Neural cell (in vitro differentiated cells): ENCODE measurements at regions not wholly inside any gene's neighbourhood (a gene's known extent, or its start where the extent isn't known, plus 50 kb on each side); places are given as distances from the start of the nearest gene placed in this dataset.

Experiments
- H2AFZ ChIP-seq: fragments of 200-600, 300-800 bp; sonication (generic), shearing (Covaris generic); 2 replicates; pipeline ENCODE4 v1.6.0; 2014; ENCODE audit warnings: low read depth, mild to moderate bottlenecking, antibody characterized with exemption, low read length, moderate library complexity
- H3F3A ChIP-seq: fragments of 200-600 bp; shearing (Covaris generic); 2 replicates; pipeline ENCODE4 v1.6.1; 2016; ENCODE audit warnings: mild to moderate bottlenecking, moderate library complexity, mixed read lengths, antibody characterized with exemption, low read length; ENCODE audit not compliant: insufficient read depth, poor library complexity, severe bottlenecking
- H3K27ac ChIP-seq: fragments of 200-600, 300-800 bp; sonication (generic), shearing (Covaris generic); 2 replicates; pipeline ENCODE4 v1.5.1; 2014; ENCODE audit warnings: mild to moderate bottlenecking, low read length, moderate library complexity
- H3K27me3 ChIP-seq: fragments of 300-800, 200-600 bp; sonication (generic), shearing (Covaris generic); 2 replicates; pipeline ENCODE4 v1.6.0; 2014; ENCODE audit warnings: mild to moderate bottlenecking, low read depth, low read length, moderate library complexity; ENCODE audit not compliant: insufficient read depth
- H3K36me3 ChIP-seq: fragments of 300-800, 200-600 bp; sonication (generic), shearing (Covaris generic); 2 replicates; pipeline ENCODE4 v1.5.1; 2014; ENCODE audit warnings: mild to moderate bottlenecking, antibody characterized with exemption, low read length, moderate library complexity; ENCODE audit not compliant: insufficient read depth
- H3K4me2 ChIP-seq: fragments of 300-800, 200-600 bp; sonication (generic), shearing (Covaris generic); 2 replicates; pipeline ENCODE4 v1.6.0; 2014; ENCODE audit warnings: mild to moderate bottlenecking, low read length
- H3K4me3 ChIP-seq: fragments of 300-800, 200-600 bp; sonication (generic), shearing (Covaris generic); 2 replicates; pipeline ENCODE4 v1.5.1; 2014; ENCODE audit warnings: mild to moderate bottlenecking, low read length, moderate library complexity
- H3K79me2 ChIP-seq: fragments of 200-600 bp; shearing (Covaris generic); replicated peaks from 2 replicates; pipeline ENCODE4 v1.6.0; 2014; ENCODE audit warnings: mild to moderate bottlenecking, low read length, moderate library complexity; ENCODE audit not compliant: insufficient read depth
- H3K9ac ChIP-seq: fragments of 300-800, 200-600 bp; sonication (generic), shearing (Covaris generic); 2 replicates; pipeline ENCODE4 v1.6.1; 2016; ENCODE audit warnings: mild to moderate bottlenecking, low read length, mixed read lengths
- H3K9me2 ChIP-seq: fragments of 200-600 bp; shearing (Covaris generic); 2 replicates; pipeline ENCODE4 v1.6.1; 2016; ENCODE audit warnings: mild to moderate bottlenecking, low read length, mixed read lengths; ENCODE audit not compliant: insufficient read depth
- H3K9me3 ChIP-seq: fragments of 200-600, 300-800 bp; sonication (generic), shearing (Covaris generic); 2 replicates; pipeline ENCODE4 v1.6.1; 2016; ENCODE audit warnings: mild to moderate bottlenecking, mixed run types, low read length, moderate library complexity, mixed read lengths
- H4K20me1 ChIP-seq: fragments of 200-600 bp; shearing (Covaris generic); 2 replicates; pipeline ENCODE4 v1.6.1; 2016; ENCODE audit warnings: mild to moderate bottlenecking, mixed run types; ENCODE audit not compliant: insufficient read depth
- CTCF ChIP-seq: fragments of 450-650 bp; IDR thresholded peaks from 2 replicates; pipeline ENCODE4 v1.5.1; 2014; ENCODE audit warnings: antibody characterized with exemption, mild to moderate bottlenecking, moderate library complexity; ENCODE audit not compliant: poor library complexity, severe bottlenecking
- EP300 ChIP-seq: fragments of 450-650 bp; conservative IDR thresholded peaks from 2 replicates; pipeline ENCODE4 v1.6.1; 2014; ENCODE audit warnings: antibody characterized with exemption, mild to moderate bottlenecking, moderate library complexity; ENCODE audit not compliant: poor library complexity, severe bottlenecking
- EZH2 ChIP-seq: fragments of 200-600, 300-800 bp; shearing (Covaris generic), sonication (generic); IDR thresholded peaks from 2 replicates; pipeline ENCODE4 v1.6.1; 2014; ENCODE audit warnings: antibody characterized with exemption, low read length, borderline replicate concordance, mild to moderate bottlenecking; ENCODE audit not compliant: insufficient read depth, poor library complexity, severe bottlenecking
- MXI1 ChIP-seq: fragments of 450-650 bp; conservative IDR thresholded peaks from 2 replicates; pipeline ENCODE4 v1.6.1; 2014; ENCODE audit warnings: antibody characterized with exemption, mild to moderate bottlenecking; ENCODE audit not compliant: poor library complexity, severe bottlenecking
- POLR2AphosphoS5 ChIP-seq: IDR thresholded peaks from 2 replicates; pipeline ENCODE4 v1.6.1; 2012
- RAD21 ChIP-seq: fragments of 450-650 bp; conservative IDR thresholded peaks from 2 replicates; pipeline ENCODE4 v1.6.1; 2014; ENCODE audit warnings: antibody characterized with exemption, mild to moderate bottlenecking, moderate library complexity
- REST ChIP-seq: IDR thresholded peaks from 2 replicates; pipeline ENCODE4 v1.6.1; 2012; ENCODE audit warnings: borderline replicate concordance
- SMC3 ChIP-seq: fragments of 450-650 bp; conservative IDR thresholded peaks from 2 replicates; pipeline ENCODE4 v1.6.1; 2014; ENCODE audit warnings: antibody characterized with exemption, mild to moderate bottlenecking, moderate library complexity; ENCODE audit not compliant: poor library complexity
- TAF1 ChIP-seq: IDR thresholded peaks from 2 replicates; pipeline ENCODE4 v1.6.1; 2012; ENCODE audit warnings: low read depth

DNA sequence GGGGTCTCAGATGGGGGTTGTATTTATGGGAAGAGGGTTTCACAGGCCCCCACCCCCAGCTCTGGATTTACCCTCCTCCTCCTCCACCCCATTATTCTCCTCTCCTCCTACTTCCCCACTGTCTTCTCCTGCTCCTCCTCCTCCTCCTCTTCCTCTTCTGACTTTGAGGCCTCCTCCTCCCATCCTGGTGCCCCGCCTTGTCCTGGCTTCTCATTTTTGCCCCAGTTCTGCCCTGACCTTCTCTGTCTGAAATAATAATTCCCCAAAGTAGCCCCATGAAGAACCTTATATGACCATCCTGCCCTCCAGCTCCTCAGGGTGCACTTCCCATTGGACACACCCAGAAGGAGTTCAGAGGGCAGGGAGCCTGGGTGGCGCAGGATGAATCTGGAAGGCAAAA, 351.4 kb upstream of the GATB start:
- H3F3A ChIP-seq, result no peaks in the 10 kb centered on the region
- H3K27ac ChIP-seq, result no peak overlapping the region
- no peak overlapping the region for H2AFZ ChIP-seq
- H3K9me3 ChIP-seq, result no peaks in the 10 kb centered on the region
- no peaks in the 10 kb centered on the region for H3K9me2 ChIP-seq
- H3K4me2 ChIP-seq, result no peak overlapping the region
- no peak for TF ChIP-seq POLR2AphosphoS5
- TF ChIP-seq EP300, result no peak
- no peak for TF ChIP-seq EZH2
- no peak for TF ChIP-seq SMC3
- TF ChIP-seq MXI1, result no peak
- TF ChIP-seq REST, result no peak
- no peak for TF ChIP-seq TAF1
- H3K27me3 ChIP-seq, result no peaks in the 10 kb centered on the region
- no peak overlapping the region for H3K9ac ChIP-seq
- no peaks in the 10 kb centered on the region for H3K36me3 ChIP-seq
- H3K4me3 ChIP-seq, result no peak overlapping the region
- H3K79me2 ChIP-seq, result no peaks in the 10 kb centered on the region
- H4K20me1 ChIP-seq, result no peaks in the 10 kb centered on the region

DNA sequence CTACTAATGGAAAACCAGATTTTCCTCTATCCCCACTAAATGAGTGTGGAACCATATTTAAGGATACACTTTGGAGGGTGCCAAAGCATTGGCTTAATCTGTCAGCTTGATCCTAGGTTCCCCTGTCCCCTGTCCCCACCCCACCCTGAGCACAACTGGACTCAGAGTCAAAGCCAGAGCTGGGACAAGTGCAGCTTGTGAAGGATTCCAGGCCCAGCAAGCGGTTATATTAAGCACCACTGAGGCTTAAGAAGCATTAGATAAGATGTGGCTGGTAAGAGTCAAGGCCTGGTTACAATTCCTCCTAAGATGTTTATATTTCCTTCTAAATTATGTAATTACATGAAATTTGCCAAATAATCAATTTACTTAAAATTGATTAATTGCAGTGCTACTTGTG, 350.0 kb upstream of the GATB start:
- Histone ChIP-seq H3K79me2 (no peaks in the 10 kb centered on the region), H2AFZ (no peak overlapping the region), H3K36me3 (no peaks in the 10 kb centered on the region), H3K27ac (no peak overlapping the region), H3K27me3 (no peaks in the 10 kb centered on the region), H3F3A (no peaks in the 10 kb centered on the region), H3K9ac (no peak overlapping the region), H3K9me2 (no peaks in the 10 kb centered on the region), H4K20me1 (no peaks in the 10 kb centered on the region), H3K4me2 (no peak overlapping the region), H3K9me3 (no peaks in the 10 kb centered on the region), H3K4me3 (no peak overlapping the region)
- TF ChIP-seq RAD21 (no peak), EZH2 (no peak), MXI1 (no peak), POLR2AphosphoS5 (no peak), CTCF (no peak), TAF1 (no peak), SMC3 (no peak), REST (no peak), EP300 (no peak)
